Stimulated activated CD8-positive, alpha-beta memory T cell treated with anti-CD3 and anti-CD28 coated beads, Interleukin-15, amount 100 ng/mL, for 48 hours (primary cell): ENCODE measurements at regions not wholly inside any gene's neighbourhood (a gene's known extent, or its start where the extent isn't known, plus 50 kb on each side); places are given as distances from the start of the nearest gene placed in this dataset.
A peak's percentile ranks its signal among the peaks of the same experiment; 100 is the strongest.

Source experiments
- DNase-seq, 2 donors: peaks; one replicate each; pipeline ENCODE4 v3.0.0-alpha.2; 2020; ENCODE audit warnings: low read depth in 2 of 2

DNA sequence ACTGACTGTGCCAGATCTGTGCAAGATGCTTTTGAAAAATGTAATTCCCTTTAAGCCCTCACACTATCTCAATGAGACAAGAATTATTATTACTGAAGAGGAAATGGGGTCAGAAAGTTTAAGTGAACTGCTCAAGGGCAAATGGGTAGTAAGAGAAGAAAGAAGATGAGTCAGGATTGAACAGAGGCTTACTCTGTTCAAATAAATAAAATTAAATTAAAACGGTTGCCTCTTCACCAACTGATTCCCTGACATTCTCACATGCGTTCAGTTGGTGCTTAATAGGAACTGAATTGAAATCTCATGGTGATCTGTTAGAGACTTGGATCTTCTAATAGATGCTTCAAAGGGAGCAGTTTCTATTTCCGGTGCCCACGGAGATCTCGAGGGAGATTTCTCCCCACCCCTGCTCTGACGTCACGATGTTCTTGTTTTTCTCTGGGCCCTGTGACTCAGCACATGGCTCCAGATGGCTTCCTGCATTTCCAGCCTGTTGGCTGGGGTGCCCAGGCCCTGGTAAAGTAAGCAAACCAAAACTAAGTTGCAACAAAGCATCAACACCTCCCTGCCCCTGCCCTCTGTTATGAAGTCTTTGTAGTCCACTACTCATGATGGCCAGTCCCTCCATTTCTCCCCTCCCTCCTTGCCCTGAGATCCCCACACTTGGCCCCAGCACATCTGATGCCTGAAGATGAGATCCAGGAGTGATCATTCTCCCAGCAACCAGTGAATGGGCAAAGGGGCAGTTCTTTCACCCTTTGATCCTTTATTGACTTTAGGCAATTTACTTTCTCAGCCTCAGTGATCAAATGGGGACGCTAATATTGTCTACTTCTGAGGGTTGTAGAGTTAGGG, 106.1 kb upstream of the CPEB4 start:
- DNase-seq: peak; percentile 14 to 20

DNA sequence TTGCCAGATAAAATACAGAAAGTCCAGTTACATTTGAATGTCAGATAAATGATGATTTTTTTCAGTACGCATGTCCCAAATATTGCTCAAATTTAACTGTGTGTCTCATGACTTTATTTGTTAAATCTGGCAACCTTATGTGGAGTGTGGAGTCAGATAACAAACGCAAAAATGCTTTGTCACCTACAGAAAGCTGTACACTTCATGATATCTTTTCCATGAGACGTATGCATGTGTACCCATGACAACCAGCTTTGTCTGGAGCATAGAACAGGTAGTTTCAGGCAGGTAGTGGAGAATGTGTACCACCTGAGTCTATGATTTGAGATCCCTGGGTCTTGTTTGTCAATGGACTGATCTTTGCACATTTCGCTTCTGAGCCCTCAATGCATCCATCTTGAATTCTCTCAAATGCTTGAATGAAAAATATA, 105.5 kb upstream of the CPEB4 start:
- DNase-seq: no peak

DNA sequence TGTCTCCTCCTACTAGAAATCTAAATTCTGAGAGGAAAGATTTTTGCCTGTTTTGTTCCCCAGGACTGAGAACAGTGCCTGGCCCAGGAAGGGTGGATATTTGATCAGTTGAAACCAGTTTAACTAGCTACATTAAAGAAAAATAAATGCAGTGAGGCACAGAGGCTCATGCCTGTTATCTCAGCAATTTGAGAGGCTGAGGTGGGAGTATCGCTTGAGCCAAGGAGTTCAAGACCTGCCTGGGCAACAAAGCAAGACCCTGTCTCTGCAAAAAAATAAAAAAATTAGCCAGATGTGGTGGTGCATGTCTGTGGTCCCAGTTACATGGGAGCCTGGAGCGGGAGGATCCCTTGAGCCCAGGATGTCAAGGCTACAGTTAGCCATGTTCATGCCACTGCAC, 104.8 kb upstream of the CPEB4 start:
- DNase-seq: no peak

DNA sequence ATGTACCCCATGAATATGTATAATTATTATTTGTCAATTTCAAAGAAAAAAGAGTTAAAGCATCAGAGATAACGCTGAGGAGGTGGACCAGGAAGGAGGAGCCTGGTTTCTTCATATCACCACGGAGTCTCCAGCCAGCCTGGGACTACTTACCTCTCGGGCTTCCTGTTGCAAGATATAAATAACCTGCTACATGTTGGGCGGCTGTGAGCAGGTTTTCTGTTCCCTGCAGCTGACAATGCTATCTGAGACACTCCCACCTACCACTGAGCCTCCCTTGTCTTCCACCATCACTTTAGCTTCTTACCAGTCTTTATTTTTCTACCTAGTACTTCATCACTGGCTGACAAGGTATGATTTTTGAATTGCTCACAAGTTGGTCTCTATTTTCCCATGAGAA, 102.7 kb upstream of the CPEB4 start:
- no peak for DNase-seq

DNA sequence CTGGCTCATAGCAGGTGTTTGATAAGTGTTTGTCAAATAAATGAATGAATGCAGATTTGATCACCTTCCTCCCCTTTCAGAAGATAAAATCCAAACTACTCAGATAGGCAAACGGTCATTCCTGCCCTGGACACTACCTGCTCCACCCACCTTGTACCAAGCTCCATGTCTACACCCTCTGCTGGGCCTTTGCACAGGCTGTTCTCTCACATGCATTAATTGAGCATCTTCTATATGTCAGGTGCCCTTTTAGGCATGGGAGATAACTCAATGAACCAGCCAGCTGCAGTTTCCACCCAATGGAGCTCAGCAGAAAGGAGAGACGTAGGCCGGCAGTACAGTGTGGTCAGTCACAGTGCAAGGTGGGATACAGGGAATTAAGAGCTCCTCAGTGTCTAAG, 102.3 kb upstream of the CPEB4 start:
- no peak for DNase-seq

DNA sequence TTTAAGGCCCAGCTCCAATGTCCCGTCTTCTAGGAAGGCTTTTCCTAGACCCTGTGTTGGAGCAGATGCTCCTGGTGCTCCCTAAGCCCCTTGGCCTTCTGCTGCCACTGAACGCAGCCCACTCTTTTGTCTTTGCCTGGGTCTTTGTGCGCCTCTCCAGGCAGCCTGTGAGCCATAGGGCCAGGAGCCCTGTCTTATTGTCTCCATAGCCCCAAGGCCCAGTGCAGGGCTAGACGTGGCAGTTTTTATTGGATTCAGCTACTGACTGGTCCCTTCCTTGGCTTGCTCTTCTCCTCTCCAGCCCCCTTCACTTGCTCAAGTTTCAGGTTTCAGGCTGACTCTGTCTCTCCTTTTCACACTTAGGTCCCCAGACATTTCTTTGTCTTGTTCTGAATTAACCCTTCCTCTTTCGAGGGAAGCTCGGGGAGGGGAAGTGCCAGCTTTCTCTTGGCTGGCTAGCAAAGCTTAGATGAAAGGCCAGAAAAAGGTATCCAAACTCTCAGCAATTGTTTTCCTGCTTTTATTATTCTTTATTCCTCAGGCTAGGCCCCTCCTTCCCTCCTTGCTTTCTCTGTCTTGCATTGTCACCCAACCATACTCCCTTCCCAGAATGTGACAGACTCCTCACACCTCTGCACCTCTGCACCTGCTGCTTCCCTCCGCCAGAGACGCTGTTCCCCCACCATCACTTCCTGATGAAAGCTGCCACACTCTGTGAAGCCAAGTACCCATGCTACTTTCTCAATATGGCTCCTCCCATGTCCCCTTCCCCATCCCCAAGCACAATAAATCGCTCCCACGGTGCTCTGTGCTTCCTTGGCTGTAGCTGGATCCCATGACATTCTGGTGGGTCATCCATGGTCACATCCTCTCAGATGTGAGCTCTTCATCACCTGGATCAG, 101.6 kb upstream of the CPEB4 start:
- no peak for DNase-seq

DNA sequence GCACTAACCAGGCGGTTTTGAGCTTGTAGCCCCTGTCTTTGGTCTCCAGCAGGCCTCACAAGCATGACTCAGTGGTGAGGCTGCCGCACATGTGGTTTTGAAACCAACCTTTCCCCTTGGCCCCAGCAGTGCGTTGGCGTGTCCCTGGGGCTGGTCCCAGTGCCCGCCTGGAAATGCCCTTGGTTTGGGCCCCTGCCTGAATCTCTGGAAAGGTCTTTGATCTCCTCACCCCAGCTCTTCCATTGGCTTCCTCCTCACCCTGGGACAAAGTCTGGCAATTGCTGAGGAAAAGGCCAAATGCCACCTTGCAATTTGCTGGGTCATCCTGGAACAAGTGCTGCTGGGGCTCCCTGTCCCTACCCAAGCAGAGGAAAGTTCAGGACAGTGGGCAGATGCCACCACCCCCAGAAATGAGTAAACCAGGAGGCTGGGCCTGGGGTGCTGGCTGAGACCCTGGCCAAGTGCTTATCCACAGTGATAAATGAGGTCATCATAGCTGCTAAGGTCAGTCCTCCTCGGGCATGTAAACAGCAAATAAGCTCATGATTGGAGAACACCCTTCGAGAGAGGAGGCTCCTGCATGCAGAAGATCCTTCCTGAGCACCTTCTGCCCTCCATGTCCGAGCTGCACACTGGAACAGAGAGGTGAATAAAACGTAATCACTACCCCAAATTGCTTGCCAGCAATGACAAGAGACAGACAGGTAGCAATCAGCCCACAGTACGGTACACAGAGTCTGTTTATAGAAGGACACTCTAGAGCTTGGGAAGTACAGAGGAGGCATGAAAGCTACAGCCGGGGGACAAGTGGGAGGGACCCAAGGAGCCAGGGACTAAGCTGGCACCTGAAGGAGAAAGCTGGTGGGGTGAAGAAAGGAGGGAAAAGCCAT, 98.9 kb upstream of the CPEB4 start:
- peak; percentile 4 to 39 for DNase-seq

DNA sequence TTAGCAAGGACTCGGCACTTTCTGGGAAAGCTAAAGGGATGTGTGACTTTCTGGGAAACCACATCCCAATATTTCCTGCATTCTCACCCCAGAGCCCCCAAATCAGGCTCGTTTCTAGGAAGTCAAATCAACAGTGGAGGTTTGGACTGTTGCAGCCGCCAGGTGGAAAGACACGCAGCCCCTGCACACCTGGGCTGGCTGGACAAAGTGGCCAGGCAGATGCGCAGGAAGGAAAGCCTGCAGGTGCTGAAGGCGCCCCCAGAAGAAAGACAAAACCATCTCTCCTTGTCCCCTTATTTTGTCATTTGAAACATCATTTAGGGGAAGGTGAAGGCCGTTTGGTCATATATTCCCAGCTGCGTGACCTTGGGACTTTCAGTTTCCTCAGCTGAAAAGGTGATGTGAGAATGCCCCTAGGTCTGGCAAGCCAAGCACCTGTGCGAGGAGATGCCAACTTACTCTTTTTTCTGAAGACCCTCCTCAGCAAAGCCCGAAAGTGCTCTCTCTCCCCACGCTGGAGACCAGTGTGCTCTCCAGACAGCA, 97.9 kb upstream of the CPEB4 start:
- DNase-seq: no peak

DNA sequence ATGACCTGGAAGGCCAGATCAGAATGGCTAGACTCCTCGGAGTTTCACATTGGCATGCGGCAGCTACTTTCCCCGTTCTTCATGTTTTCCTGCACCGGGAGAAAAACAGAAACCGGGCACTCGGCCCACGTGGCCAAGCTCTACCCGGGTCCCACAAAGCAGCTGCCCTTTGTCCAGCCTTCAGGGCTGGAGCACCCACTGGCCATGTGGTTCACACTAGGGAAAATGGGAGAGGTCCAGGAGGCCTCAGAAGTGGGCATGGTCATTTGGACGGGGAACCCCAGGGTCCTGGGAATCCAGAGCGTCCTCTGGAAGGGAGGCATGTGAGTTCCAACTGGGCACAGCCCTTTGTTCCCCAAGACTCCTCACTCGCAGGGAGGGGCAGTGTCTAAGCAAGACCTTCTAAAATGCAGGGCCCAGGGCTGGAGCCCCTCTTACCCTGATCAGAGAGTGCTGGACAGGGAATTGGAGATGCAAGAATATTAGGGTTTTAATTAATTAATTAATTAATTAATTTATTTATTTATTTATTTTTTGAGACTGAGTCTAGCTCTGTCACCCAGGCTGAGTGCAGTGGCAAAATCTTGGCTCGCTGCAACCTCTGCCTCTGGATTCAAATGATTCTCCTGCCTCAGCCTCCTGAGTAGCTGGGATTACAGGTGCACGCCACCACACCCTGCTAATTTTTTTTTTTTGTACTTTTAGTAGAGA, 97.2 kb upstream of the CPEB4 start:
- DNase-seq: no peak

DNA sequence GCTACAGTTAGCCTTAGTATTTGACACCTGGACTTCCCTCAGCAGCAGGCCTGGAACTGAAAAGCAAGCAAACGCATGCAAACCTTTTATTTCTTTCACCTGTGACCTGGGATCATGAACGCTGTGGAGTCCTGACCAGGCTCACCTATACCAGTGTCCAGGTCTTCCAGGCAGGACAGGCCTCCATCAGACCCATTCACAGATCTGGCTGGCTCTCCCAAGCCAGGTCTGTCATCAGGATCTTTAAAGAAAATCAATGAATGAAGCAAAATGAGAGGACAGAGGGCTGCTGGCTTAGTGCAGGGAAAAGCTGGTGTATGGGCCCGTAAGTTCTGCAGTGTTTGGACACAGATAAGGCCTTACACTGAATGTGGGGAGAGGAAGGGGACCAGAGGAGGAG, 96.3 kb upstream of the CPEB4 start:
- no peak for DNase-seq

DNA sequence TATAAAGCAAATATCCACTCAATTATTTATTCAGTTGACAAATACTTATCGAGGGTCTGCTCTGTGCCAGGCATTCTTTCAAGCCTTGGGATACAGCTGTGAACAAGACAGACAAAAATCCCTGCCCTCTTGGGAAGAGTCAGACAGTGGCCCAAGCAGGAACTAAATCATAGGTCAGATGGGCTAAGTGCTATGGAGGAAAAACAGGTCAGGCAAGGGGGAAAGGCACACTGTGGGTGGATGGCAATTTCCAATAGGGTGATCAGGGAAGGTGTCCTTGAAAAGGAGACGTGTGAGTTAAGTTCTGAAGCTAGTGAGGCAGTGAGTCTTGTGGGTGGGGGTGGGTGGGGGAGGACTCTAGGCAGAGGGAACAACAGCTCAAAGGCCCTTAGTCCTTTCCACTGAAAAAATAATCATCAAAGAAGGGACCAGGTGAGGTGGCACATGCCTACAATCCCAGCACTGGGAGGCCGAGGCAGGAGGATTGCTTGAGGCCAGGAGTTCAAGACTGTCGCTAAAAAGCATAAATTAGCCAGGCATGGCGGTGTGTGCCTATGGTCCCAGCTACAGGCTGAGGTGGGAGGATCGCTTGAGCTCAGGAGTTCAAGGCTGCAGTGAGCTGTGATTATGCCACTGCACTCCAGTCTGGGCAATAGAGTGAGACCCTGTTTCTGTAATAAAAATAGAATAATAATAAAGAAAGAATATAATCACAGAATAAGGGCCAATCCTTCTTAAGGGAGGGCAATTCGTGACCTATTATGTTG, 95.2 kb upstream of the CPEB4 start:
- no peak for DNase-seq

DNA sequence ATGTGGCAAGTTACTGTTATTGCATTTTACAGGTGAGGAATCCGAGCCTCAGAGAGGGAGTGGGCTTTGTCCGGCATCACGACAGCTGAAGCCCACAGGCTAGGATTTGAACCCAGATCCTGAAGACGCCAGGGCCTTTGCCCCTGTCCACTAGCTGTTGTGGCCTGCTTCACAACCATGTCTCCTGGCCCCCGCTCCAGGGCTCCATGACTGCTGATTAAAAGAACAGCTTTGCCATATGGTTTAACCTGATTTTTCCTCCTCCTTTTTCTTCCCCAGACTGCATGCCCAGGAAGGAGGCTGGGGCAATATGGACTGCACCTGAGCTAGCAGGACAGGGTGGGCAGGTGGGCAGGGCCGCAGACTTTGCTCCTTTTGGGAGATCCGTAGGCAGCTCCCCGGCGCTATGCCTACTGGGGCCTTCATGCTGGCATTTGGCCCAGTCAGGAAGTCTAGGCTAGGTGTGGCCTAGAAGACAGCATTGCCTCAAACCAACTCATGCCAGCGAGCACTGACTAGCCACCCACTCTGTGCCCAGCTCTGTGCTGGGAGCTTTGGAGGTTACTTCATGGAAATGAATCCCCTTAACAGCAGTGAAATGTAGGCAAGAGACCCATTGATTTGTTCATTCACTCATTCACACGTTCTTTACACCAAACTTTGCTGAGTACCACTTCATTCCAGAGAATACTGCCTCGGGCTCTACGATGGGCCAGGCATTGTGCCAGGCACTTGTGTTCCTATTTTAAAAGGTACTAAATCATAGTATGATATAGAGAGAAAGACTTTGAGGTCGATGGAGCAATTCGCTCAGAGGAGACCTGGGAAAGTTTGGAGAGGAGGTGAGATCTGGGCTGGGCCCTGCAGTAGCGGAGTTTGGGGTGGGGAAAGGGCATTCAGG, 94.3 kb upstream of the CPEB4 start:
- no peak for DNase-seq

DNA sequence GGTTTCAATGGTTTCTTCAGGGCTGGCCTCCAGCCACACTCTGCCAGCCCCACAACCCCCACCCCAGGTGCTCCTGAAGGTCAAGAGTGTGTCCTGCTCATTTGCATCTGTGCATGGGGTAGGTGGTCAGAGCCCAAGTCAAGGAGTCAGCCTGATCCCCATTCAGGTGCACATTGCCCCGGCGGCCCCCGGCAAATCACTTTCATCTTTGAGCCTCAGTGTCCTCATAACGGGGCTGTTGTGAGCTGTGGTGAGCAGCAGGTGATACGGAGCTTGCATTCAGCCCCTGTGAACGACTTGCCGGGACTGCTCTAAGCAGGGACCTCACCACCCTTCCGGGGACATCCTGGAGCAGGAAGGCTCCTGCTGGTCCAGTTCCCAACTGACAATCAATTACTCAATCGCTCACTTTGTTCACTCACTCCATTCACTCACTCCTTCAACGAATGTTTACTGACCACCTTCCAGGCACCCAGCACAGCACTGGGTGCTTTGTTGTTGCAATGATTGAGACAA, 93.2 kb upstream of the CPEB4 start:
- no peak for DNase-seq

DNA sequence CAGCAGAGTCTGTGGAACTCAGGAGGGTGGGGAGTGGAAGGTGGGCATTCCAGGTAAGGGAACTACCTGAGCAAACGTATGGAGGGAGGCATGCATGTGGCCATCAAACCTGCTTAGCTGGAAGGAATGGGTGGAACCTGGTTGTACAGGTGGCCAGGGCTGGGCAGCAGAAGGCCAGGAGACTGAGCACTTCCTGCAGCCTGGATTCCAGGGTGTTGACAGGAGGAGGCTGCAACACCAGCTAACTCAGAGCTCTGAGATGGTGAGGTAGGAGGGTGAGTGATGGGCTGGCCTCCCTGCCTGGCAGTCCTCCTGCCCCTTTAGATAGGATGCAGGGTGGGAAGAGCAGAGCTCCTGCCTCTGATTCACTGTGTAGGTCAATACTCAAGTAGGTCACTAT, 92.5 kb upstream of the CPEB4 start:
- no peak for DNase-seq

DNA sequence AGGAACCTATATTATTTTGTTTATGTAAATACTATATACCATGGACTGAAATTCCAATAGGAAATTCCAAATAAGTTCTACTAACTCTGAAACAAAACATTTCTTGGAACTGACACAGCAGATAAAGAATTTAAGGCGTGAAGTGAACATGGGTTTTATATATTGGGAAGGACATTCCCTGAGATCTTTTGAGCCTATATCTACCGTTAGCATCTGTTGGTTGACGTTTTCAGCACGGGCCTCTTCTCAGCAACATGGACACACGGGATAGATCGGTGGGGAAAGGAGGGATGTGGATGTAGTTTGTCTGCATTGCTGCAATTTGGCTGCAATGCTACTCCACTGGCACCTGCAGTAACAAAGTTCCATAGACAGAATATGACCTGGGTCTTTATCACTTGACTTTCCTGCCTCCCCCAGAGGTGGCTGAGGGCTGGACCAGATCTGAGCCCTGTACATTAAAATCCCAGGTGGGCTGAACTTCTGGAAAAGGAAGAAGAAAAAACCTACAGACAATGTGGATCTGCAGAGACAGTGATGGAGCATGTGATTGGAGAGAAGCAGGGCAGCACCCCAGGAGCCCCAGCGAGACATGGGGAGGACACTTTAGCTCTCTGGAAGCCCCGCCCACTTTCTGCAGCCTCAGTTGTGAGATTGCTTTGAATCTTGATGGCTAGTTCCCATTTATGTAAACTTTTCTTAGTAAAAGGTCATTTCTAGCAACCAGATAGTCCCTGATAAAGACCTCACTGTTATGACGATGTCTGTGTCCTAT, 91.2 kb upstream of the CPEB4 start:
- no peak for DNase-seq

DNA sequence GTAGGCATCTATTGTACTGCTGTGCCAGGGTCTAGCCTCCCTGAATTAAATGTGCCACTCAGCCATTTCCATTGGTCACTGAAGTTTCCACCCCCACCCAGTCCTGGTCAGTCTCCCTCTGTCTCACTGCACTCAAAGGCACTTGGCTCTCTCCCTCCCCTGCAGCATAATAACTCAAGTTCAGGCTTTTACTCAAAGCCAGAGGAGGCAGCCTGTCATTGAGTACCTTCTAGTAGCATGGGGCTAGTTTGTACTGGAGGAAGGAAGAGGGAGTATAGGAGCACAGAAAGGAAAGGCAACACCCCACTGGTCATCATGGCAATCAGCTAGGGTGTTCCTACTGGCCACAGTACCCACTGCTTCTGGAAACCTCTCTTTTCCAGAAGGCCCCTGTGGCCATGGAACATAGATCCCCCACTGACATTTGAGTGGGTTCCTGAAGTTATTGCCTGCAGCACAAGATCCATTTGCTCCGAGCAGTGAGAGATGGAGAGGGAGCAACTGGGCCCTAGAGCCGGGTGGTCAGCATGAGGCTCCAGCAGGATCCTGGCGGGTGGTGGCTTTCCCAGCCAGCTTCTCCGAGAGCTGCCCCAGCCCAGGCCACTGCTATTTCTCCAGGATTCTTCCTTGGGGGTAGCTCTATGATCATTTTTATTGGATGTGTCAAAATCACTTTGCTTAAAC, 89.9 kb upstream of the CPEB4 start:
- no peak for DNase-seq

DNA sequence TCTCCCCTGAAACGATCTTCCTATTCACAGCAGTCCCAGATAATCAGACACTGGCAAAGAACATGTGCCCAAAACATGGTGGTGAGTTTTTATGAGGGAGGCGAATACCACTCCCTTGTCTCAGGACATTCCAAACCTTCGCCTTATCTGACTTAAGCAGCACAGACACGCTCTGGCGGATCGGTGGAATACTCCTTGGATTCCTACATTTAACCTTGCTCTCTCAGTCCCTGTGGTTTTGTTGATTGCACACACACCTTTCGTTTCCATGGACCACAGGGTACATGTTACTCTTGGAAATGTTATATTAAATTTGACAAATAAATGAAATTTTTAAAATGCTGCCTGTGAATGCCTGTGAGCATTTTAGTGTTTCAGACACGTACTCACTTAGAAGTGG, 87.8 kb upstream of the CPEB4 start:
- no peak for DNase-seq

DNA sequence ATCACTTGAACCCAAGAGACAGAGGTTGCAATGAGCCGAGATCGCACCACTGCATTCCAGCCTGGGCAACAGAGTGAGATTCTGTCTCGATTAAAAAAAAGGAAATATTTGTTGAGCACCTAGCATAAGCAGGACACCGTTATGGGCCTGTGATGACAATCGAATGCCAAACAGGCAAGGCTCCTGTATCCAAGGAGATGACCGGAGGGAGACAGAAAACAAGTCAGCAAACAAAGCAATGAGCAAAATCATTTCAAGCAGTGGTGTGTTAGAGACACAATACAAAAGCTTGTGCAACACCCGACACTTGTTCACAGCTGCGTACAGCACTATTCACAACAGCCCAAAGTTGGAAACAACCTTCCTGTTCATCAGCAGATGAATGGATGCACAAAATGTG, 87.1 kb upstream of the CPEB4 start:
- DNase-seq: no peak
